ENCODE measurements at regions not wholly inside any gene's neighbourhood (a gene's known extent, or its start where the extent isn't known, plus 50 kb on each side); places are given as distances from the start of the nearest gene placed in this dataset.

DNA sequence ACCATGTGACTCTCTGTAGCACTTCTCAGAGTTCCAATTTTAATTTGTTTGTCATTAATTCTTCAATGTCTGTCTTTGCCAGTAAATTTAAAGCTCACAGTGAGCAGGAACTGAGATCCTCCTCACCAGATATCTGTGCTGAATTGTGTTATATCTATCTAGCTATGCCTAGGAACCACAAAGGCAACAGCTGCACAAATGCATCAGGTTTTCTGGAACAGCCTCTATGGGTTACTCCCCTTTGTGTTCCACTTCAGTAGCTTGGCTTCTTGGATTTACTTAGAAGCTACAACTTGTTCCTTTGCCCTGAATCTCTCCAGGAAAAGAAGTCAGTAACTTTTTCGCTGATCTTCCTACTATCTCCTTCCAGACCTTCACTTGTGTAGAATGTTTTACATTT is 1237.8 kb upstream of the ADGRL4 start:
- Histone ChIP-seq H3K4me2 (ENCODE audit: low read depth, low read length) (no peak overlapping the region), H3K4me1 (ENCODE audit: insufficient read depth, low read length) (no peaks in the 10 kb centered on the region), H3K27ac (ENCODE audit: extremely low read length, insufficient read depth, low read length) (no peak overlapping the region), H4K20me1 (ENCODE audit: insufficient read depth, low read length) (no peaks in the 10 kb centered on the region), H3K9ac (ENCODE audit: insufficient read depth, low read depth, low read length) (no peak overlapping the region), H3K4me3 (replicated peaks in 1 of 3; ENCODE audit: insufficient read depth in 1 of 3, low read depth in 2 of 3, low read length in 3 of 3) (no peak overlapping the region), H3K79me2 (ENCODE audit: insufficient read depth, low read length) (no peaks in the 10 kb centered on the region), H3K27me3 (ENCODE audit: control insufficient read depth in 1 of 2, insufficient read depth in 2 of 2, low read length in 2 of 2) (no peaks in the 10 kb centered on the region; a peak in 1 of 5 replicates), H3K36me3 (replicated peaks in 1 of 2; ENCODE audit: control insufficient read depth in 1 of 2, insufficient read depth in 2 of 2, low read length in 2 of 2) (no peaks in the 10 kb centered on the region), H3K9me3 (ENCODE audit: low read length) (peaks cover 78% of the 10 kb centered on the region), H2AFZ (ENCODE audit: low read length) (no peak overlapping the region)
- DNase-seq (ENCODE audit: low spot score) (no peak), FAIRE-seq (no peak), ATAC-seq (no peak)
- TF ChIP-seq, protein P1, sequence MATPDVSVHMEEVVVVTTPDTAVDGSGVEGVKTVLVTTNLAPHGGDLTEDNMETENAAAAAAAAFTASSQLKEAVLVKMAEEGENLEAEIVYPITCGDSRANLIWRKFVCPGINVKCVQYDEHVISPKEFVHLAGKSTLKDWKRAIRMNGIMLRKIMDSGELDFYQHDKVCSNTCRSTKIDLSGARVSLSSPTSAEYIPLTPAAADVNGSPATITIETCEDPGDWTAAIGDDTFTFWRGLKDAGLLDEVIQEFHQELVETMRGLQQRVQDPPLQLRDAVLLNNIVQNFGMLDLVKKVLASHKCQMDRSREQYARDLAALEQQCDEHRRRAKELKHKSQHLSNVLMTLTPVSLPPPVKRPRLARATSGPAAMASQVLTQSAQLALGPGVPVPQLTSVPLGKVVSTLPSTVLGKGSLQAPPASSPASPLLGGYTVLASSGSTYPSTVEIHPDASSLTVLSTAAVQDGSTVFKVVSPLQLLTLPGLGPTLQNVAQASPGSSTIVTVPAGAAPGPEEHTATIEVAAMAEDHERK (CRISPR knock-in tag; IDR thresholded peaks at IDR 0.05; ENCODE audit: low read depth) = no peak
- TF ChIP-seq ZNF713 (CRISPR knock-in tag; IDR thresholded peaks at IDR 0.05) (no peak), ZNF441 (CRISPR knock-in tag; IDR thresholded peaks at IDR 0.05; ENCODE audit: borderline replicate concordance) (no peak), ZNF232 (CRISPR knock-in tag; IDR thresholded peaks at IDR 0.05; ENCODE audit: borderline replicate concordance) (no peak), RFX1 (IDR thresholded peaks at IDR 0.05) (no peak), ISX (CRISPR knock-in tag; conservative IDR thresholded peaks at IDR 0.05) (no peak)
- TF ChIP-seq, protein P2, sequence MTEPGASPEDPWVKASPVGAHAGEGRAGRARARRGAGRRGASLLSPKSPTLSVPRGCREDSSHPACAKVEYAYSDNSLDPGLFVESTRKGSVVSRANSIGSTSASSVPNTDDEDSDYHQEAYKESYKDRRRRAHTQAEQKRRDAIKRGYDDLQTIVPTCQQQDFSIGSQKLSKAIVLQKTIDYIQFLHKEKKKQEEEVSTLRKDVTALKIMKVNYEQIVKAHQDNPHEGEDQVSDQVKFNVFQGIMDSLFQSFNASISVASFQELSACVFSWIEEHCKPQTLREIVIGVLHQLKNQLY (CRISPR knock-in tag; IDR thresholded peaks at IDR 0.05) = no peak
- WGBS (ENCODE audit: low lambda C conversion rate) = 4% methylated on average over 1 of the region's 1 CpG
- ChIA-PET POLR2A (no interaction called here), CTCF (ENCODE audit: low intra/inter-chr PET ratio, low total read pairs) (no interaction called here)
- intact Hi-C loops (cut with micrococcal nuclease; ENCODE audit: unreplicated experiment) = no loop called here
- in situ Hi-C loops (cut with HindIII; ENCODE audit: extremely low pct_ligation_motif_present, low pct_unique_long_range_greater_than_20kb) = no loop called here
- no TSS peak for BruUV-seq (replicated peaks)

DNA sequence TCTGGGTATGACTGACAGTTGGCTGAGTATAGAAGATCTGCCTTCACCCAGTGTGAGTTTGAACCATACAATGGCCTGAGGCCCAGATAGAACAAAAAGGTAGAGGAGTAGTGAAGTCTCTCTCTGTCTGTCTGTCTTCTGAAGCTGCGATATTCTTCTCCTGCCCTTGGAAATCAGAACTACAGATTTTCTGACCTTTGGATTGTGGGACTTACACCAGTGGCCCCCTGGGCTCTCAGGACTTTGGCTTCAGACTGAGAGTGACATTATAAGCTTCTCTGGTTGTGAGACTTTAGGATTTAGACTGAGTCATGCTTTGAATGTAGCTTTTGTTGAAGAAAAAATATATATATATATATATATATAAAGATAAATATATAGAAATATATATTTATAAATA is 1235.0 kb upstream of the ADGRL4 start:
- Histone ChIP-seq H3K27ac (ENCODE audit: extremely low read length, insufficient read depth, low read length) (no peak overlapping the region), H3K4me3 (replicated peaks in 1 of 3; ENCODE audit: insufficient read depth in 1 of 3, low read depth in 2 of 3, low read length in 3 of 3) (no peak overlapping the region), H3K27me3 (ENCODE audit: control insufficient read depth in 1 of 2, insufficient read depth in 2 of 2, low read length in 2 of 2) (no peaks in the 10 kb centered on the region; a peak in 1 of 5 replicates), H3K79me2 (ENCODE audit: insufficient read depth, low read length) (no peaks in the 10 kb centered on the region), H3K9me3 (ENCODE audit: low read length) (peaks cover 78% of the 10 kb centered on the region), H3K9ac (ENCODE audit: insufficient read depth, low read depth, low read length) (no peak overlapping the region), H3K36me3 (replicated peaks in 1 of 2; ENCODE audit: control insufficient read depth in 1 of 2, insufficient read depth in 2 of 2, low read length in 2 of 2) (no peaks in the 10 kb centered on the region), H3K4me2 (ENCODE audit: low read depth, low read length) (no peak overlapping the region), H2AFZ (ENCODE audit: low read length) (no peak overlapping the region), H4K20me1 (ENCODE audit: insufficient read depth, low read length) (no peaks in the 10 kb centered on the region), H3K4me1 (ENCODE audit: insufficient read depth, low read length) (no peaks in the 10 kb centered on the region)
- no peak for FAIRE-seq
- BruUV-seq (replicated peaks) = no TSS peak
- in situ Hi-C loops (cut with HindIII; ENCODE audit: extremely low pct_ligation_motif_present, low pct_unique_long_range_greater_than_20kb) = no loop called here
- intact Hi-C loops (cut with micrococcal nuclease; ENCODE audit: unreplicated experiment) = no loop called here
- ChIA-PET CTCF (ENCODE audit: low intra/inter-chr PET ratio, low total read pairs) (no interaction called here), POLR2A (no interaction called here)
- WGBS (ENCODE audit: low lambda C conversion rate) = 0% methylated on average over 1 of the region's 1 CpG
- no peak for DNase-seq (ENCODE audit: low spot score)
- ATAC-seq = no peak
- no peak for TF ChIP-seq ZFP37 (CRISPR knock-in tag; IDR thresholded peaks at IDR 0.05; ENCODE audit: borderline replicate concordance)
- no peak for TF ChIP-seq PHF8 (CRISPR knock-in tag; IDR thresholded peaks at IDR 0.05)
- no peak for TF ChIP-seq ZNF468 (CRISPR knock-in tag; IDR thresholded peaks at IDR 0.05)
- no peak for TF ChIP-seq EED (CRISPR knock-in tag; IDR thresholded peaks at IDR 0.05)
- no peak for TF ChIP-seq ZNF660 (CRISPR knock-in tag; IDR thresholded peaks at IDR 0.05; ENCODE audit: borderline replicate concordance, low read depth)
- TF ChIP-seq SMARCC2 (IDR thresholded peaks at IDR 0.05) = no peak
- TF ChIP-seq ARID4A (CRISPR knock-in tag; IDR thresholded peaks at IDR 0.05; ENCODE audit: borderline replicate concordance) = no peak

Data from HepG2 (cell line).